Stimulated activated CD8-positive, alpha-beta memory T cell treated with anti-CD3 and anti-CD28 coated beads, Interleukin-4, amount 100 ng/mL, for 48 hours (primary cell): ENCODE measurements at regions not wholly inside any gene's neighbourhood (a gene's known extent, or its start where the extent isn't known, plus 50 kb on each side); places are given as distances from the start of the nearest gene placed in this dataset.

ENCODE experiments used
- DNase-seq: peaks from one replicate; pipeline ENCODE4 v3.0.0-alpha.2; 2020

DNA sequence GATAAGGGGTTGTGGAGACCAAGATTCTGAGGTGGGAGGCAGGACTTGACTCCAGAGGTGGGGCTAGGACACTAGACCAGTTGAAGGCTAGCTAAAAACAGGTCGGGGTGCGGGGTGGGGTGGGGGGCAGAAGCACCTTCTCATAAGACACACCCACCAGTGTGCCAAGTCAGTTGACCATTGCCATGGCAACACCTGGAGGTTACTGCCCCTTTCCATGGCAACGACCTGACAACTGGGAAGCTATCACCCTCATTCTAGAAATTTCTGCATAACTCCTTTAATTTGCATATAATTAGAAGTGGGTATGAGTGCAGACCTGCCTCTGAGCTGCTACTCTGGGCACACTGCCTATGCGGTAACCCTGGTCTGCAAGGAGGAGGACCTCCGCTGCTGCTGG is 53.9 kb upstream of the ALOX12 start:
- no peak for DNase-seq

DNA sequence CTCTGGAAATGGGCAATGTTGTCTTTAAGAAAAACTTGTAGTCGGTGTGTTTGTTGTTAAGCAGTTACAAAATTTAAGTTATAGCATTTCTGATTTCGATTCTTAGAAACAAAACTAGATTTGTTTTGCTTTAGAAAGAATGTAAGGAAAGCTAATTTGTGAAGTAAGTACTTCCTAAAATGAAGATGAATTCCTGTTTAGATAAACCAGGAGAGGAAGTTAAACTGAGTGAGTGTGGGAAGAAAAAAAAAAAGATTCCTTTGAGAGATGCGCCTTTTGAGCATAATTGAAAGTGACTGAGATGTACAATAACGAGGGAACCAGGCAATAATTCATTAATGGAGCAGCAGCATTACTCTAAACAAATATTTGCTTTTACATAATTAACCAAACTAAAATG is 52.4 kb upstream of the ALOX12 start:
- no peak for DNase-seq
